Activated CD4-positive, CD25-positive, alpha-beta regulatory T cell (primary cell): ENCODE measurements at regions not wholly inside any gene's neighbourhood (a gene's known extent, or its start where the extent isn't known, plus 50 kb on each side); places are given as distances from the start of the nearest gene placed in this dataset.
"Not testable (repeated sequence)": the region's sequence is repeated elsewhere in the genome, so short reads cannot be mapped to it uniquely, and the experiment has no call there.

Source experiments
- DNase-seq, 4 experiments: peaks; one replicate each; lab custom pipeline; 2025; lab: John Stamatoyannopoulos, UW

GRCh38 chr7:131081308-131081707, 246.4 kb upstream of the MKLN1 start:
- DNase-seq = no peak

- DNase-seq = no peak
Observed at GRCh38 chr7:131083781-131084180, 243.9 kb upstream of the MKLN1 start.

- DNase-seq = not testable (repeated sequence)
Observed at GRCh38 chr7:131084336-131084735, 243.3 kb upstream of the MKLN1 start.

GRCh38 chr7:131087756-131088658, 239.7 kb upstream of the MKLN1 start:
- DNase-seq = no peak

DNA sequence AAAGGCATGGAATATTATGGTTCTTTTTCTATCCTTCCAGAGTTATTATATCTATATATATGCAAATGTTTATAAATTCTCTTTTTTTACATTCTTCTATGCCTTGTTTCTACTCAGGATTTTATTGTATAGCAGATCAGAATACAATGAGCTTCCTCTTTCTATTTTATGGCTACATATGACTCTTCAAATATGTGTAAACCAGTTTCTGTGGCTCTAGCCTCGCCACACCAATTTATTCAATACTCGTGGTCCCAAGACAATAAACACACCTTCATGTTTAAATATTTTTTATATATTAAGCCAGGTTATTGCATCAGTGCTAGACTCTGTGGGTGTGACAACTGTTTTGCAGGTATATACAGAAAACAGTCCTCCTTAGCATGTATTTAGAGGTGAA, 237.5 kb upstream of the MKLN1 start:
- no peak for DNase-seq

DNA sequence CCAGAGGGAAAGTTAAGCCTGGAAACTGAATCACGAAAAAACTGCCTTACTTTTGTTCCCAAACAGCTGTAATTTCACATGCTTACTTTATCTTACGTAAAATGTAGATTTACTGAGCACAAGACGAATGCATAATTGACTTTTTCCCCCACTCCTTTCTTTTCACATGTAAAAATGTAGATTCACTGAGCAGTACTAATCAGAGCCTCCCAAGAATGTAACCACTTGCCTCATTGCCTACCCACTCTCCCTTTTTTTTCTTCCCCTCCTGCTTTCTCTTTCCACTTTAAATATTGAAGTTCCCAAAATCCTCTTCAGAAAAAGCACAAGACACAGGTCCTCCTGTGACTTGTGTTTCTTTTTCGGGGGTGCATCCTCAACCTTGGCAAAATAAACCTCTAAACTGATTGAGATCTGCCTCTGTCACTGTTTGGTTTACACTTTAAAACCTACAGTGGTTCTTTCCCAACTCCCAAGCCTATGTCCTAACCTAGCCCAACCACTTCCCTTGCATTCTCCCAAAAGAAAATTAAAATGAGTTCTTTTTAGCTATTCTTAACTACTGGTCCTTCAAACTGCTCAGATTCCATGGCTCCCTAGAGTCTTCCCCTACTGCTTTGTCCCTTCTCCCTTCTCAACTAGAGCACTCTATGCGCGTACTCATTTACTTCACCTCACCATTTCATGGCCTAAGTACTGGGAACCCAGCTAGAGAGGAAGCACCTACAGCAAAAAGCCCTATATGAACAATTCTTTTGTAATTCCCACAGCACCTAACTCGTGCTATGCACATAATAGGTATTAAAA, 236.6 kb upstream of the MKLN1 start:
- DNase-seq = no peak

- DNase-seq = no peak
Observed at GRCh38 chr7:131094685-131095084, 233.0 kb upstream of the MKLN1 start.

DNA sequence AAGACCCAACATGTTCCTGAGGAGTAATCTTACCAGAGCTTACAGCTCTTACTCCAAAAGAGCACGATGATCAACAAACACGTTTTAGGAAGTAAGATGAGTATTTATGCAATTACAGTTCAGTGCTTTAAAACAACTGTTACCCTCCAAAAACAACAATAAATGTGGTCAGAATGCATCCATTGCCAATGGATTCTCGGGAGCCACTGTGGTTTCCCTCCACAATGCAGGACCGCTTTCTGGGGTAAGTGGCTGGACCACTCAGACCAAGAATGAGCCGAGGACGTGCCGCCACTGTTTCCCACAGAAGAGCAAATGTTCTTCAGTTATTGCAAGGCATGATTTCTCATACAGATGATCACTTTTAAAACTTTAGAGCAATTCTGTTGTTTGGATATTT, 232.3 kb upstream of the MKLN1 start:
- no peak for DNase-seq

DNA sequence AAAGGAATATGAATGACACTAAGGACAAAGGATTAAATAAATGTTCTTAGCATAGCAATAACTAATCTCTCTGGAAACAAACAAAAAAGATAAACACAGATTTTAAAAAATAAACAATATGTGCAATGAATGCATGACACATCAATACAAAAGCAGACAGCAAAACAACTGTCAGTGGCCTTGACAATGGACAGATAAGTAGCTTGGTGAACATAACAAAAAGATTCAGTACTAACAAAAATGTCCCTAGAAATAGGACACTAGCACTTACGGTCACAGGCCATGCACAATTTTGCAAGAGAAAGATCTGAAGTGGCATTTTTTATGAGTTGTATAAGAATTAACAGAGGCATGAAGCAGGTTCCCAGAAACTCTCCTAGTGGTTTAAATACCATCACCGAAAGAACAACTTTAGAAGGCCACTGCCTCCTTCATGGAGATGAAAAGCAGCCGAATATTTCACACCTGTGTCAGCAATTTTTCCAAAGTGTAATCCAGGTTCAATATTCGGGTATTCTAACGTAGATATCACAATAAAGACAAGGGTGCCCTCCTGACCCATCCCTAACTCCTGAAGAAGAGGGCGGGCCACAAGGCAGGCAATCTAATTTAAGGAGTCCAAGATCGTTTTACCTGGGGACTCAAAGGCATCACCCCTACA, 231.3 kb upstream of the MKLN1 start:
- DNase-seq = no peak

DNA sequence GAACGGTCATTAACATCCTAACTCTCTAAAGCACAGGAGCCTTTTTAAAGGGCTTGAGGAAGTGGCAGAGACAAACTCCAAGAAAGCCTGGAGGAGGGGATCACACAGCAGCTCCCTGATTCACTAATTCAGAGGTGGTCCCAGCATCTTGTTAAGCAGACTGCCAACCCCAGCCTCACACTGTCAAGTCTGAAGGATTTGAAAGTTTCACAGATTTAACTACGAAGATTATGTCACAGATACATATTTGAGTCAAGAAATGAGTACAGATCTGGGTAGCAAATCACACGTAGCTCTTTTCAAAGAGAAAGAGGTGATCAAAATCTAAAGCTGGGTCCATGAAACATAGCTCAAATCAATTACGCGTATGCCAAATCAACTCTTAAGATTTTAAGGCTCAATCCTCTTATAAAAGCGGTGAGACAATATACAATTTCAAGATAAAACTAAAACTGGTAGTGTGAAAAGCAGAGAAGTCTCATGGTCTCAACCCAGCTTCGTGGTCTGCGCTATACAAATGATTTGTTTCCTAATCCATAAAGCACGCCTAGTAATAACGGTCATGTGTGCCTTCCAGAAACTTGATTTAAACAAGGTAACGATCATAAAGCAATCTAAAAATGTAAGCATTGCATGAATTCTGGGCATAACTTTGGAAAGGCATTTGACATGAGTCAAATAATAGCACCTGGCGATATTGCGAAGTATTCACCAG, 229.9 kb upstream of the MKLN1 start:
- no peak for DNase-seq

DNA sequence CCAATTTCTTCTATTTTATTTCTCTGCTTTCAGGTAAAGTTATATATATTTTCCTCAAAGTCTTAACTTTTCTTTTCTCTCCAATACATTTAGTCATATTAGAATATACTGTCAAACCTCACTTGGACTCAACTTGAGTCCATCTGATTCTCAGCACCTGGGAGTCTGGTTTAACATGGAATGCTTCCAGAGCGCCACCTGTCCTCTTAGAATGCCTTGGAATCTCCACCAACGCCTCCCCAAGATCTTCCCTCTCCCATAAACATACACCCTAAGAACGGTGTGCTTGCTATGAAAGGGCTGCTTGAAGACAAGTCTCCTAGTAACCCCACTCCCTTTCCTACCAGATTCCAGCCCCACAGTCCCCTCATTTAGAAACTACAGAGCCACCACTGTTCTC, 229.1 kb upstream of the MKLN1 start:
- DNase-seq = no peak

DNA sequence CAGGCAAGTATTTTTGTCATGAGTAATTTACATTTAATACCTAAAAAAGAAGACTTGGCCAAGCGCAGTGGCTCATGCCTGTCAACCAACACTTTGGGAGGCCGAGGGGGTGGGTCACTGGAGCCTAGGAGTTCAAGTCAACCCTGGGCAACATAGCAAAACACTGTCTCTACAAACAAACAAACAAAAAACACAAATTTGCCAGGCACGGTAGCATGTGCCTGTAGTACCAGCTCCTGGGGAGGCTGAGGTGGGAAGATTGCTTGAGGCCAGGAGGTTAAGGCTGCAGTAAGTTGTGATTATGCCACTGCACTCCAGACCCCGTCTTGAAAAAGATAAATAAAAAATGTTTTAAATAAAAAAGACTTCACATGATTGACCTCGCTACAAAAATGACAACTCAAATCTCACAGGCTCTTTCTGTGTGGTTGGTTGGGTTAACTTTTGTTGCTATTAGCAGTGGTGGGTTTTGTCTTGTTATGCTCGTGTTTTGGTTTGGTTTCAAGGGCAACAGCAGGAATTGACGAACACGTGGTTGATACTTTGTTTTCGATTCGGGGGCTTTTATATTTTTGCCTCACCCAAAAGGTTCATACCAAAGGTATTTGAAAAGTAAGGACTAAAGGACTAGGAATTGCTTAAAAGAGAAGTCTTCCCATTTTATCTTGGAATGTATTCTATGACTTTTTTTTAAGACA, 227.2 kb upstream of the MKLN1 start:
- DNase-seq = no peak

GRCh38 chr7:131103997-131104396, 223.7 kb upstream of the MKLN1 start:
- no peak for DNase-seq

DNA sequence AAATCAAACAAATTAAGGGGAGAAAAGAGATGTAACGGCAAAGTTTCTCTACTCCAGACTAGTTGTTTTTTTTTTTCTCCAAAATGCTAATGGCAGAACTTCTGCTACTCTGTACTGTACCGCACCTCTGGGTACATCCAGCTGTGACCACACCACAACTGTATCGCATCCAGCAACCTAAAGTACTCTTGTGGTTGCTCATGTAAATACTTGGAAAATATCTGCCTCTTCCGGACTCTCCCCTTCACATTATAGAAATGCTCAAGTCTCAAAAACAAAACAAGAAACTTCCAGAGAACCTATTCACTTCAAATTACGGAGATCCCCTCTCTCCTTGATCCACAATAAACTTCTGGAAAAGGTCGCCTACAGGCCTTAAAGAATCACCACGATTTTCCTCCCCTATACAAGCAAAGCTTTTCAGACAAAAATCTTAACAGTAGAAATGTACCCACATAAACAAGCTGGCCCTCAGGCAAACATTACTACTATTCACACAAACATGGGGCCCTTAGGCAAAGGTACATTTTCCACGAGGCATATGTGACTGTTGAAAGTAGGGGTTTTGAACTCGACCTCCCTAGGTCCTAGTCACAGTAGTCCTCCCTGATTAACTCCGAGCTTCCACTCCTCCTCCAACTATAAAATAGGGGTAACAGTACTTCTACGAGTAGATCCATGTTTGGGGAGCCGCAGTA, 222.9 kb upstream of the MKLN1 start:
- no peak for DNase-seq

DNA sequence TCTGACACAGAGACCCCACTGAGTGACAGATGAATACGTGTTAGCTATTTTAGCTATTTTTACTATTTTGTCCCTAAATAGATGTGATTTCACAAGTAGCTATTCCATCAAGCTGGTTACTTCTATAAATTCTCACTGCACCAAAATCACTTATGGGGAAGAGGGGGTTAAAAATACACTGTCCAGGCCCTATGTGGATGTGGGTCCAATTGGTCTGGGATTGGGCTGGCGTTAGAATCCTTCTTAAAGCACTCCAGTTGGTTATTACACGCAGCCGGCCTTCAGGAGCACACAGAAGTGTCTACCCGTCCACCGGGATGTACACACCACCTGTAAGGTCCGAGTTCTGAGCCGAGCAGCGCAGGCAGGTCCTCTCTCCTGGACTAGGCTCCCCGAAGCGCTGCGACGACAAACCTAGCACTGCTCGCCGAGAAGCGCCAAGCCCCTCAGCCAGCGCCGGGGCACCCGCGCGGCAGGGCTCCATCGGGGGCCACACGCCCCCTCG, 222.3 kb upstream of the MKLN1 start:
- no peak for DNase-seq

GRCh38 chr7:131105799-131106680, 221.6 kb upstream of the MKLN1 start:
- DNase-seq = peak; percentile 71 to 85 (median 76)

DNA sequence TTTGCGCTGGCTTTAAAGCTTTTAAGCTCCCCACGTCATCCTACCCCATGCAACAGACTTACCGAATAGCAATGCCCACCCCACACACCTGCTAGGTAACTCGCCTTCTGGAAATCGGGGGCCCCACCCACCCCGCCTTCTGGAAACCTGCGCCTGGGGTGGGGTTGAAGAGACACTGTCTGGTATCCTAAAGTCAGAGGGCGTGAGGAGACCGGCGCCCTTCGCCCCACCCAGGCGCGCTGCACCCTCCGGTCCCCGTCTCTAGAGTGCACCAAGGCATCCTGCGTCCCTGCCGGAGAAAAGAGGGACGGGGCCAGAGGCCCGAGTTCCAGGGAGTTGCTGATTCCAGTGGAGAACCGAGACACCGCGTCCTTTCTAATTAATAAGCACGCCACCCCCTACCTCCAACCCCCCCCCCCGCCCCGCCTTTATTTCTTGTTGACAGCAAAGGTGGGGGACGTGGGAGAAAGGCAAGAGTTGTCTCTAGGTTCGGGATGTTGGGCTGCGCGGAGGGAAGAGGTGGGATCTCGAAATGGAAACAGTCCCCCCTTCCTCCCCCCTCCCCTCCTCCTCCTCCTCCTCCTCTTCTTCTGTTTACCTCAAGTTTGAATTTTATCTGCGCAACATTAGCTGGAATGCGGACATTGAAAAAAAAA, 220.9 kb upstream of the MKLN1 start:
- DNase-seq = peak in 3 of 4 experiments; percentile 14 to 39 (median 21)

DNA sequence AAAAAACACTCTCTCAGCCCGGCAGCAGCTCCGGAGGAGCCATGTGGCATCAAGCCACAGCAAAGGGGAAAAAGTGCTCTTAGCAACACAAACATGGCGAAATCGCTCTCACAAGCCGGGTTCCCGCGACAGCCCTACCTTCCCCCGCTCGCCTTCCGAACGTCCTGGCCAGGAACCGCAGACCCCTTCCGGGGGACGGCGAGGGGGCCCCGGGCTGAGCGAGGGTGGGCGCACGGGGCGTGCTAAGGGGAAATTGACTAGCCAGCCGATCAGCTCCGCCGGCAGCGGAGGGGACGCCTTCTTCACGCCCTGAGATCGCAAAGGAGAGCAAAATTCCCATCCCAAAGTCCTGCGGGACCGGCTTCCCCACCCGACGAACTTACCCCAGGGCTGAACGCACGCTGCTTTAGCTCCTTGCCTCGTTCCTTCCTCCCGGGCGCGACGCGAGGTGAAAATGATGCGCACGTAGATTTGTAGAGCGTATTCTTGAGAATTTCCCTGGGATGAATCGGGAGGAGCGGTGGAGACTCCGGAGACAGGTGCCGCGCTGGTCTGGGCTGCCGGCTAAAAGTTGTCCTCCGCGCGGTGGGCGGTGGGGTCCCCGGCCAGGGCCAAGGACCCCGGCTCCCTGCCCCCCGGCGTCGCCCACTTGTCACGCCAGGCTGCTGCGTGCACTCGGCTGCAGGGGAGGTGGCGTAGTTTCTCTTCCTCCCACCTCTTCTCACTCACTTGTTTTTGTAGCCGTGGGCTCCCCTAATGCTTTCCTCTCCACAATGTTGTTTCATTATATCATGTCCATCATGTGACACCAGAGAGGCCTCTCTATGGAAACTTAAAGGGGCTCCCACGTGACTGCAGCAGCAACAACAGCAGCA, 220.1 kb upstream of the MKLN1 start:
- peak; percentile 40 to 71 (median 48) for DNase-seq
